B cell (primary cell): ENCODE measurements at regions not wholly inside any gene's neighbourhood (a gene's known extent, or its start where the extent isn't known, plus 50 kb on each side); places are given as distances from the start of the nearest gene placed in this dataset.

Source experiments
- ATAC-seq: fragments of 200-7000 bp; cut with Tn5 transposase; one replicate; pipeline ENCODE4 v1.10.0; 2021; ENCODE audit warnings: low read depth, mild to moderate bottlenecking, moderate number of reproducible peaks, moderate library complexity
- CTCF ChIA-PET: fragments of 350-600 bp; sonication (Branson Sonifier 250); formaldehyde crosslinking; loops from one replicate; lab custom pipeline; 2021; ENCODE audit warnings: antibody characterized with exemption, inconsistent platforms; lab: Charles Lee
- POLR2A ChIA-PET: fragments of 350-600 bp; sonication (Branson Sonifier 250); formaldehyde crosslinking; loops from one replicate; lab custom pipeline; 2021; ENCODE audit warnings: antibody characterized with exemption; lab: Charles Lee
- DNase-seq: peaks from one replicate; pipeline ENCODE4 v3.0.0; 2013
- H2AFZ ChIP-seq: 2 replicates; pipeline ENCODE4 v1.6.1; 2012; ENCODE audit warnings: mild to moderate bottlenecking, low read depth, low read length; ENCODE audit not compliant: insufficient read depth, poor library complexity, severe bottlenecking
- H3K27ac ChIP-seq, 2 donors: 1 replicate in 1 of 2; 2 replicates in 1 of 2; pipeline ENCODE4 v1.5.1; 2012 to 2013; ENCODE audit warnings: low read length in 2 of 2, mild to moderate bottlenecking in 2 of 2, moderate library complexity in 1 of 2
- H3K27me3 ChIP-seq, 4 experiments: fragments of 200-600 bp in 1 of 4; sonication (generic) in 1 of 4; replicated peaks in 1 of 4; 1 replicate in 2 of 4; 2 replicates in 2 of 4; pipeline versions ENCODE4 v1.6.1 to v1.7.0; 2013 to 2016; ENCODE audit warnings: low read length in 3 of 4, mild to moderate bottlenecking in 2 of 4, mixed read lengths in 1 of 4, moderate library complexity in 1 of 4; ENCODE audit not compliant: insufficient read depth in 4 of 4, control insufficient read depth in 3 of 4; ENCODE audit errors: control extremely low read depth in 1 of 4
- H3K36me3 ChIP-seq, 2 experiments: replicated peaks in 1 of 2; 1 replicate in 1 of 2; 2 replicates in 1 of 2; pipeline versions ENCODE4 v1.6.1 to v1.7.1; 2013; ENCODE audit warnings: low read length in 1 of 2; ENCODE audit not compliant: insufficient read depth in 2 of 2, control insufficient read depth in 1 of 2; ENCODE audit errors: control extremely low read depth in 1 of 2, extremely low read depth in 1 of 2
- H3K4me1 ChIP-seq, 2 donors: fragments of 200-600 bp in 1 of 2; sonication (generic) in 1 of 2; 1 replicate in 1 of 2; 2 replicates in 1 of 2; pipeline versions ENCODE4 v1.5.1 to v1.6.1; 2013 to 2017; ENCODE audit warnings: low read length in 2 of 2; ENCODE audit not compliant: control insufficient read depth in 2 of 2, insufficient read depth in 2 of 2
- H3K4me2 ChIP-seq: replicated peaks from 2 replicates; pipeline ENCODE3; 2012; ENCODE audit warnings: mild to moderate bottlenecking, low read depth, low read length; ENCODE audit not compliant: poor library complexity, severe bottlenecking
- H3K4me3 ChIP-seq, 5 experiments: fragments of 200-600 bp in 1 of 5; sonication (generic) in 1 of 5; 1 replicate in 3 of 5; 2 replicates in 2 of 5; pipeline versions ENCODE4 v1.5.1 to v1.7.0; 2011 to 2016; ENCODE audit warnings: low read length in 4 of 5, mild to moderate bottlenecking in 4 of 5, low read depth in 2 of 5, control low read depth in 1 of 5, moderate library complexity in 1 of 5; ENCODE audit not compliant: insufficient read depth in 1 of 5; ENCODE audit errors: control extremely low read depth in 1 of 5, extremely low read depth in 1 of 5
- H3K79me2 ChIP-seq: fragments of 200-600 bp; sonication (generic); one replicate; pipeline ENCODE4 v1.6.0; 2016; ENCODE audit warnings: low read length; ENCODE audit not compliant: control insufficient read depth, insufficient read depth
- H3K9ac ChIP-seq: fragments of 200-600 bp; sonication (generic); 2 replicates; pipeline ENCODE4 v1.6.1; 2017; ENCODE audit warnings: mild to moderate bottlenecking, low read length, moderate library complexity
- H3K9me3 ChIP-seq, 3 donors: one replicate each; pipeline versions ENCODE4 v1.6.1 to v1.7.1; 2013; ENCODE audit warnings: low read length in 2 of 3; ENCODE audit not compliant: control insufficient read depth in 2 of 3, insufficient read depth in 1 of 3; ENCODE audit errors: control extremely low read depth in 1 of 3
- H4K20me1 ChIP-seq: 2 replicates; pipeline ENCODE4 v1.6.0; 2012; ENCODE audit warnings: mild to moderate bottlenecking, low read length; ENCODE audit not compliant: insufficient read depth, control insufficient read depth, poor library complexity, severe bottlenecking
- H3K27ac Mint-ChIP-seq: one replicate; pipeline ENCODE4 v1.8.0; 2021; ENCODE audit warnings: mixed read lengths
- H3K27me3 Mint-ChIP-seq: one replicate; pipeline ENCODE4 v1.8.0; 2021; ENCODE audit warnings: mixed read lengths
- H3K4me1 Mint-ChIP-seq: one replicate; pipeline ENCODE4 v1.8.0; 2021; ENCODE audit warnings: mixed read lengths
- H3K4me3 Mint-ChIP-seq: one replicate; pipeline ENCODE4 v1.8.0; 2021; ENCODE audit warnings: mixed read lengths
- H3K9me3 Mint-ChIP-seq: one replicate; pipeline ENCODE4 v1.8.0; 2022; ENCODE audit warnings: mixed read lengths; ENCODE audit not compliant: insufficient read depth
- EZH2 ChIP-seq: IDR thresholded peaks from 2 replicates; pipeline ENCODE4 v1.6.1; 2012; ENCODE audit warnings: borderline replicate concordance, low read depth, mild to moderate bottlenecking, moderate library complexity, low read length; ENCODE audit not compliant: insufficient read depth, poor library complexity, severe bottlenecking
- WGBS: methylation state at CpG from one replicate; pipeline ENCODE4 v1.1.5; 2013; ENCODE audit warnings: missing lambda C conversion rate; ENCODE audit not compliant: insufficient coverage; 5-methylcytosine and 5-hydroxymethylcytosine counted together
- intact Hi-C: fragments of 100-400 bp; cut with micrococcal nuclease; formaldehyde crosslinking; loops from one replicate; pipeline ENCODE4 v1.10.0; 2022
- TF ChIP-seq, protein P1 (sequence below): fragments of 200-600 bp; IDR thresholded peaks from one replicate; pipeline ENCODE4 v1.8.0; 2022; ENCODE audit warnings: antibody characterized with exemption, mild to moderate bottlenecking

- no peaks in the 10 kb centered on the region for H3K27me3 Mint-ChIP-seq
- Histone ChIP-seq H3K4me1 (no peaks in the 10 kb centered on the region), H3K36me3 (no peaks in the 10 kb centered on the region), H3K9me3 (peaks cover 0 to 1% (median 0%) of the 10 kb centered on the region in 3 donors), H3K9ac (no peak overlapping the region), H3K4me3 (no peak overlapping the region), H3K27me3 (no peaks in the 10 kb centered on the region), H3K79me2 (no peaks in the 10 kb centered on the region), H3K4me2 (no peak overlapping the region), H4K20me1 (no peaks in the 10 kb centered on the region), H2AFZ (no peak overlapping the region), H3K27ac (no peak overlapping the region)
- DNase-seq (no peak), ATAC-seq (no peak)
- intact Hi-C loops: no loop called here
- peaks cover 6% of the 10 kb centered on the region for H3K9me3 Mint-ChIP-seq
- ChIA-PET CTCF (no interaction called here), POLR2A (no interaction called here)
- no peaks in the 10 kb centered on the region for H3K4me1 Mint-ChIP-seq
- no peak overlapping the region for H3K27ac Mint-ChIP-seq
- no peak overlapping the region for H3K4me3 Mint-ChIP-seq
- TF ChIP-seq, protein P1, sequence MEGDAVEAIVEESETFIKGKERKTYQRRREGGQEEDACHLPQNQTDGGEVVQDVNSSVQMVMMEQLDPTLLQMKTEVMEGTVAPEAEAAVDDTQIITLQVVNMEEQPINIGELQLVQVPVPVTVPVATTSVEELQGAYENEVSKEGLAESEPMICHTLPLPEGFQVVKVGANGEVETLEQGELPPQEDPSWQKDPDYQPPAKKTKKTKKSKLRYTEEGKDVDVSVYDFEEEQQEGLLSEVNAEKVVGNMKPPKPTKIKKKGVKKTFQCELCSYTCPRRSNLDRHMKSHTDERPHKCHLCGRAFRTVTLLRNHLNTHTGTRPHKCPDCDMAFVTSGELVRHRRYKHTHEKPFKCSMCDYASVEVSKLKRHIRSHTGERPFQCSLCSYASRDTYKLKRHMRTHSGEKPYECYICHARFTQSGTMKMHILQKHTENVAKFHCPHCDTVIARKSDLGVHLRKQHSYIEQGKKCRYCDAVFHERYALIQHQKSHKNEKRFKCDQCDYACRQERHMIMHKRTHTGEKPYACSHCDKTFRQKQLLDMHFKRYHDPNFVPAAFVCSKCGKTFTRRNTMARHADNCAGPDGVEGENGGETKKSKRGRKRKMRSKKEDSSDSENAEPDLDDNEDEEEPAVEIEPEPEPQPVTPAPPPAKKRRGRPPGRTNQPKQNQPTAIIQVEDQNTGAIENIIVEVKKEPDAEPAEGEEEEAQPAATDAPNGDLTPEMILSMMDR: no peak
- TF ChIP-seq EZH2: no peak
Observed at GRCh38 chr5:86228147-86228546, 389.6 kb upstream of the COX7C start.

DNA sequence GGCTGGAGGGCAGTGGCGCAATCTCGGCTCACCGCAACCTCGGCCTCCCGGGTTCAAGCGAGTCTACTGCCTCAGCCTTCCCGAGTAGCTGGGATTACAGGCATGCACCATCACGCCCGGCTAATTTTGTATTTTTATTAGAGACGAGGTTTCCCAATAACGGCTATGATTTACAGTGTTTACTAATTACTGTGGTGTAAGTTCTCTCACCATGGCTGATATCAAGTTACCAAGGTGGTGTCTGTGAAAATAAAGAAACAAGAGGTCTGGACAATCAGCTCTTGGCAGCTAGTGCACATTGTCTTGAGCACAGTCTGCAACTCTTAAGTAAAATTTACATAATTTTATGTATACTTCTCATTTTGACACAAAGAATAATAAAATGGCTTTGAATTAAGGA is 385.5 kb upstream of the COX7C start:
- no peaks in the 10 kb centered on the region for H3K4me1 ChIP-seq
- H3K4me3 ChIP-seq: no peak overlapping the region
- ATAC-seq (no peak), DNase-seq (no peak)
- Mint-ChIP-seq H3K4me3 (no peak overlapping the region), H3K4me1 (no peaks in the 10 kb centered on the region), H3K9me3 (no peaks in the 10 kb centered on the region), H3K27me3 (no peaks in the 10 kb centered on the region), H3K27ac (no peak overlapping the region)
- H3K79me2 ChIP-seq: no peaks in the 10 kb centered on the region
- WGBS: 95% methylated on average over 11 of the region's 11 CpGs
- no peaks in the 10 kb centered on the region for H3K9me3 ChIP-seq
- H2AFZ ChIP-seq: no peak overlapping the region
- intact Hi-C loops: no loop called here
- H3K9ac ChIP-seq: no peak overlapping the region
- POLR2A ChIA-PET: no interaction called here
- H3K4me2 ChIP-seq: no peak overlapping the region
- TF ChIP-seq, protein P1: no peak
- TF ChIP-seq EZH2: no peak
- no peaks in the 10 kb centered on the region for H3K27me3 ChIP-seq
- H3K27ac ChIP-seq: no peak overlapping the region
- H3K36me3 ChIP-seq: no peaks in the 10 kb centered on the region
- no peaks in the 10 kb centered on the region for H4K20me1 ChIP-seq
- CTCF ChIA-PET: no interaction called here
